ENCODE measurements at regions not wholly inside any gene's neighbourhood (a gene's known extent, or its start where the extent isn't known, plus 50 kb on each side); places are given as distances from the start of the nearest gene placed in this dataset.

GRCh38 chrX:43176686-43177085 lies 398.7 kb upstream of the PPP1R2C start:
- Histone ChIP-seq H2BK15ac (ENCODE audit: low read length) (no peak overlapping the region), H3K4me1 (replicated peaks in 1 of 4; ENCODE audit: control insufficient read depth in 3 of 4, insufficient read depth in 4 of 4, low read length in 3 of 4) (no peaks in the 10 kb centered on the region), H3K4me2 (ENCODE audit: insufficient read depth in 1 of 2, low read depth in 2 of 2, low read length in 2 of 2) (no peak overlapping the region), H4K20me1 (replicated peaks in 1 of 2; ENCODE audit: control insufficient read depth in 1 of 2, insufficient read depth in 2 of 2, low read length in 2 of 2) (no peaks in the 10 kb centered on the region), H3K27ac (ENCODE audit: low read depth, low read length) (no peak overlapping the region), H2AFZ (ENCODE audit: low read length) (no peak overlapping the region), H2AK5ac (ENCODE audit: low read depth, low read length) (no peak overlapping the region), H3K27me3 (replicated peaks in 1 of 4; ENCODE audit: control insufficient read depth in 3 of 4, extremely low read depth in 1 of 4, insufficient read depth in 3 of 4, low read length in 3 of 4) (no peaks in the 10 kb centered on the region), H3K79me2 (ENCODE audit: control insufficient read depth in 1 of 2, insufficient read depth in 2 of 2, low read length in 2 of 2) (no peaks in the 10 kb centered on the region), H3K23ac (ENCODE audit: insufficient read length) (no peak overlapping the region), H3K4me3 (ENCODE audit: extremely low read depth in 1 of 4, insufficient read depth in 2 of 4, low read depth in 3 of 4, low read length in 4 of 4) (no peak overlapping the region), H3K14ac (ENCODE audit: insufficient read length) (no peak overlapping the region), H2BK12ac (ENCODE audit: low read depth, low read length) (no peak overlapping the region), H3K9ac (replicated peaks in 1 of 4; ENCODE audit: extremely low read depth in 1 of 4, low read depth in 3 of 4, low read length in 3 of 4) (no peak overlapping the region), H3K9me3 (ENCODE audit: insufficient read depth in 2 of 2, low read depth in 1 of 2, low read length in 1 of 2) (peaks cover 4 to 6% of the 10 kb centered on the region in 2 experiments; a peak in 1 of 4 replicates), H2BK120ac (replicated peaks; ENCODE audit: low read depth, low read length) (no peak overlapping the region), H2BK5ac (ENCODE audit: low read depth, low read length) (no peak overlapping the region), H3K23me2 (ENCODE audit: low read depth, low read length) (no peaks in the 10 kb centered on the region), H2BK20ac (ENCODE audit: low read length) (no peak overlapping the region), H3K36me3 (ENCODE audit: control insufficient read depth in 2 of 4, insufficient read depth in 4 of 4, low read length in 3 of 4) (no peaks in the 10 kb centered on the region), H4K8ac (ENCODE audit: extremely low read depth, insufficient read depth, low read length) (no peak overlapping the region), H3K56ac (replicated peaks; ENCODE audit: insufficient read length, low read depth, low read length) (no peak overlapping the region), H4K91ac (replicated peaks; ENCODE audit: insufficient read length, low read length) (no peak overlapping the region), H3K4ac (replicated peaks; ENCODE audit: insufficient read length, low read depth, low read length) (no peak overlapping the region), H3K79me1 (ENCODE audit: low read depth, low read length) (no peaks in the 10 kb centered on the region), H4K5ac (ENCODE audit: insufficient read length, low read depth, low read length) (no peak overlapping the region), H3K18ac (ENCODE audit: extremely low read depth, low read length) (no peak overlapping the region)
- no peak for TF ChIP-seq SRF (IDR thresholded peaks at IDR 0.05; ENCODE audit: low read depth, low read length)
- TF ChIP-seq SP2 (IDR thresholded peaks at IDR 0.05; ENCODE audit: low read length): no peak
- no peak for TF ChIP-seq POLR2A (IDR thresholded peaks at IDR 0.05; ENCODE audit: control extremely low read depth in 1 of 2, low read depth in 2 of 2, low read length in 2 of 2)
- no peak for TF ChIP-seq RNF2 (IDR thresholded peaks at IDR 0.05; ENCODE audit: borderline replicate concordance, low read depth, low read length, missing control alignments, poor library complexity, severe bottlenecking)
- TF ChIP-seq ASH2L (IDR thresholded peaks at IDR 0.05; ENCODE audit: low read length): no peak
- TF ChIP-seq NRF1 (IDR thresholded peaks at IDR 0.05; ENCODE audit: low read depth, low read length): no peak
- FAIRE-seq (peak; percentile 60), DNase-seq (ENCODE audit: low read depth in 1 of 2, low spot score in 2 of 2) (no peak)
- WGBS, 2 experiments (ENCODE audit: extremely low coverage in 1 of 2, insufficient coverage in 1 of 2, insufficient read length in 1 of 2, insufficient replicate concordance in 2 of 2, low coverage in 1 of 2, low lambda C conversion rate in 2 of 2, missing lambda C conversion rate in 1 of 2): 92% methylated on average over 5 of the region's 6 CpGs; no CpG with 5 or more reads in 1 of the 2 experiments
- ChIA-PET POLR2A (ENCODE audit: partially characterized antibody) (no interaction called here), CTCF (ENCODE audit: partially characterized antibody) (no interaction called here)
